ENCODE measurements at regions not wholly inside any gene's neighbourhood (a gene's known extent, or its start where the extent isn't known, plus 50 kb on each side); places are given as distances from the start of the nearest gene placed in this dataset.

DNA sequence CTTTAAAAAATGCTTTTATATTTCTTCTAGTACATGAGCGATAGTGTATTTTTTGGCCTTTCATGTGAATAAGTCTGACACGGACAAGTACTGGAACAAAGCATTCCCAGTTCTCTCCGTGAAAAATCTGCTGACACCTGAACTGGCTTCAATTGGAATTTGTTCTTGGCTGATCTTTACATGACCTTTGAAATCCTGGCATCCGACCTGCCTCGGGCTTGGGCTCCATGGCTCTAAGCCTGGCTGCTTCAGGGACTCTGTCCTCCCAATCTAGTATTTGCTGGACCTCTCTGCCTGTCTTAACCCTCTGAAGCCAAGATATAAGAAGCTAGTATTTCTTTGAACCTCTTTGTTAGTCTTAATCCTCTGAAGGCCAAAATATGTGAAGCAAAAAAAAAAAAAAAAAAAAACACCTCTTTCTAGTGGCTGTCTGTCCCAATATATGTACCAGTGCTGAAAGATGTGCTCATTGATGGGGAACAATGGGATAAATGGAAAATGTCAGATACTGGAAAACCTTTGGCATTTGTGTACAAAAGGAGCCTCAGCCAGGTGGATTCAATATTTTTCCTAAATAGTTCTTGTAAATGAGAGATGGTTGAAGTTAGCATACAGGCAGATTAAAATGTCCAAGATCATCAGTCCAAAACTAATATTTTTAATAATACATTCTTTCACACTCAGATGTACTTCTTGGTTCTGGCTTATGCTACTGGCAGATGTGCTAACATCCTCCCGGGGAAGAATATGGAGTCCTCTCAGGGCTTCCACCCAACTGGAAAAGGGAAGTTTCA lies 470.6 kb downstream of the TUSC1 start (continued):
- TF ChIP-seq ZNF318 (CRISPR knock-in tag; IDR thresholded peaks at IDR 0.05) (no peak), ZBTB3 (CRISPR knock-in tag; IDR thresholded peaks at IDR 0.05; ENCODE audit: borderline replicate concordance, low read depth) (no peak), ZBTB21 (CRISPR knock-in tag; IDR thresholded peaks at IDR 0.05) (no peak), ZNF264 (CRISPR knock-in tag; IDR thresholded peaks at IDR 0.05) (no peak), SMAD3 (CRISPR knock-in tag; IDR thresholded peaks at IDR 0.05) (no peak), ZNF552 (CRISPR knock-in tag; IDR thresholded peaks at IDR 0.05; ENCODE audit: borderline replicate concordance) (no peak)
- TF ChIP-seq, protein P1, sequence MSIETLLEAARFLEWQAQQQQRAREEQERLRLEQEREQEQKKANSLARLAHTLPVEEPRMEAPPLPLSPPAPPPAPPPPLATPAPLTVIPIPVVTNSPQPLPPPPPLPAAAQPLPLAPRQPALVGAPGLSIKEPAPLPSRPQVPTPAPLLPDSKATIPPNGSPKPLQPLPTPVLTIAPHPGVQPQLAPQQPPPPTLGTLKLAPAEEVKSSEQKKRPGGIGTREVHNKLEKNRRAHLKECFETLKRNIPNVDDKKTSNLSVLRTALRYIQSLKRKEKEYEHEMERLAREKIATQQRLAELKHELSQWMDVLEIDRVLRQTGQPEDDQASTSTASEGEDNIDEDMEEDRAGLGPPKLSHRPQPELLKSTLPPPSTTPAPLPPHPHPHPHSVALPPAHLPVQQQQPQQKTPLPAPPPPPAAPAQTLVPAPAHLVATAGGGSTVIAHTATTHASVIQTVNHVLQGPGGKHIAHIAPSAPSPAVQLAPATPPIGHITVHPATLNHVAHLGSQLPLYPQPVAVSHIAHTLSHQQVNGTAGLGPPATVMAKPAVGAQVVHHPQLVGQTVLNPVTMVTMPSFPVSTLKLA (IDR thresholded peaks at IDR 0.05), result no peak

Measured in HepG2 (cell line).